ENCODE measurements at regions not wholly inside any gene's neighbourhood (a gene's known extent, or its start where the extent isn't known, plus 50 kb on each side); places are given as distances from the start of the nearest gene placed in this dataset.

GRCh38 chr4:59063015-59063720, 1953.0 kb upstream of the IGFBP7 start:
- DNase-seq = no peak
- intact Hi-C loops (cut with DNase I) = no loop called here

- no peak for DNase-seq
- intact Hi-C loops (cut with DNase I) = no loop called here
Measured at GRCh38 chr4:59068722-59069418, 1958.7 kb upstream of the IGFBP7 start.

- no peak for DNase-seq
- intact Hi-C loops (cut with DNase I) = no loop called here
Measured at GRCh38 chr4:59086410-59086809, 1976.2 kb upstream of the IGFBP7 start.

GRCh38 chr4:59091146-59092142, 1981.3 kb upstream of the IGFBP7 start:
- DNase-seq = peak in 5 of 10 donors; percentile 5 to 64 (median 46)
- intact Hi-C loops (cut with DNase I) = no loop called here

GRCh38 chr4:59094505-59094904, 1984.3 kb upstream of the IGFBP7 start:
- intact Hi-C loops (cut with DNase I) = no loop called here
- DNase-seq = no peak

- no peak for DNase-seq
- intact Hi-C loops (cut with DNase I) = no loop called here
Measured at GRCh38 chr4:59102311-59102710, 1992.1 kb upstream of the IGFBP7 start.

GRCh38 chr4:59120287-59120814, 2010.2 kb upstream of the IGFBP7 start:
- intact Hi-C loops (cut with DNase I) = no loop called here
- DNase-seq = no peak

GRCh38 chr4:59122626-59123025, 2012.4 kb upstream of the IGFBP7 start:
- intact Hi-C loops (cut with DNase I) = no loop called here
- no peak for DNase-seq

GRCh38 chr4:59126159-59126558, 2016.0 kb upstream of the IGFBP7 start:
- intact Hi-C loops (cut with DNase I) = no loop called here
- DNase-seq = no peak

- intact Hi-C loops (cut with DNase I) = no loop called here
- DNase-seq = no peak
Measured at GRCh38 chr4:59127006-59127405, 2016.8 kb upstream of the IGFBP7 start.

- DNase-seq = no peak
- intact Hi-C loops (cut with DNase I) = no loop called here
Measured at GRCh38 chr4:59127743-59128142, 2017.6 kb upstream of the IGFBP7 start.

GRCh38 chr4:59135248-59135985, 2025.2 kb upstream of the IGFBP7 start:
- intact Hi-C loops (cut with DNase I) = no loop called here

GRCh38 chr4:59161249-59161648, 2038.9 kb upstream of the ADGRL3 start:
- intact Hi-C loops (cut with DNase I) = no loop called here
- DNase-seq = no peak

More at GRCh38 chr4:59135248-59135985, 2025.2 kb upstream of the IGFBP7 start:
- DNase-seq = no peak

GRCh38 chr4:59175617-59176016, 2024.5 kb upstream of the ADGRL3 start:
- DNase-seq = no peak
- intact Hi-C loops (cut with DNase I) = no loop called here

GRCh38 chr4:59179372-59179771, 2020.8 kb upstream of the ADGRL3 start:
- intact Hi-C loops (cut with DNase I) = no loop called here
- peak in 1 of 10 donors; percentile 74 for DNase-seq

GRCh38 chr4:59180161-59180560, 2020.0 kb upstream of the ADGRL3 start:
- intact Hi-C loops (cut with DNase I) = no loop called here
- DNase-seq = no peak

GRCh38 chr4:59180969-59181368, 2019.2 kb upstream of the ADGRL3 start:
- intact Hi-C loops (cut with DNase I) = no loop called here

GRCh38 chr4:59195839-59196238, 2004.3 kb upstream of the ADGRL3 start:
- intact Hi-C loops (cut with DNase I) = no loop called here

More at GRCh38 chr4:59180969-59181368, 2019.2 kb upstream of the ADGRL3 start:
- DNase-seq = no peak

GRCh38 chr4:59200992-59201391, 1999.1 kb upstream of the ADGRL3 start:
- DNase-seq = no peak
- intact Hi-C loops (cut with DNase I) = no loop called here

More at GRCh38 chr4:59195839-59196238, 2004.3 kb upstream of the ADGRL3 start:
- no peak for DNase-seq
